ENCODE measurements at regions not wholly inside any gene's neighbourhood (a gene's known extent, or its start where the extent isn't known, plus 50 kb on each side); places are given as distances from the start of the nearest gene placed in this dataset.

DNA sequence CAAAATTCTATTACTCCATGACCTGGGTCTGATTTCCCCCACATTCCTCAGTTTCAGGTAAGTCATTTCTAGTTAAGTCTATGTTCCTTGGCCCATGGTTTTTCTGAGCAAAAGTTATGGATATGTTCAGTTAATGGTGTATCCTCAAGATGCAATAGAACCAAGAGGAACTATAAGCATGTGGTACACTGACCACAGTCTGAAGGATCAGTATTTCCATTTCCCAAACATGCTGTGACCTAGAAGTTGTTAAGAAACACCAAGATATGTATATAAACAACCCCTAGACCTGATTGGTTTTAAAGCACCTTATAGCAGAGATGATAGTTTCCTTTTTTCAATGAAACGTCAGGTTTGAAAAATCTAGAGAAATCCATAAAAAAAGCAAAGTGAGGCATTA lies 94.2 kb upstream of the ABCB5 start:
- Histone ChIP-seq H4K5ac (ENCODE audit: insufficient read length, low read depth, low read length) (no peak overlapping the region), H2AFZ (ENCODE audit: low read length) (no peak overlapping the region), H3K4ac (replicated peaks; ENCODE audit: insufficient read length, low read depth, low read length) (no peak overlapping the region), H2BK15ac (ENCODE audit: low read length) (no peak overlapping the region), H2BK12ac (ENCODE audit: low read depth, low read length) (no peak overlapping the region), H2BK120ac (replicated peaks; ENCODE audit: low read depth, low read length) (no peak overlapping the region), H3K9ac (replicated peaks in 1 of 4; ENCODE audit: extremely low read depth in 1 of 4, low read depth in 3 of 4, low read length in 3 of 4) (no peak overlapping the region), H3K4me2 (ENCODE audit: insufficient read depth in 1 of 2, low read depth in 2 of 2, low read length in 2 of 2) (no peak overlapping the region), H3K36me3 (ENCODE audit: control insufficient read depth in 2 of 4, insufficient read depth in 4 of 4, low read length in 3 of 4) (no peaks in the 10 kb centered on the region), H2AK5ac (ENCODE audit: low read depth, low read length) (no peak overlapping the region), H4K8ac (ENCODE audit: extremely low read depth, insufficient read depth, low read length) (no peak overlapping the region), H3K79me1 (ENCODE audit: low read depth, low read length) (no peaks in the 10 kb centered on the region), H3K23ac (ENCODE audit: insufficient read length) (no peak overlapping the region), H3K4me3 (ENCODE audit: extremely low read depth in 1 of 4, insufficient read depth in 2 of 4, low read depth in 3 of 4, low read length in 4 of 4) (no peak overlapping the region), H3K79me2 (ENCODE audit: control insufficient read depth in 1 of 2, insufficient read depth in 2 of 2, low read length in 2 of 2) (no peaks in the 10 kb centered on the region), H3K9me3 (ENCODE audit: insufficient read depth in 2 of 2, low read depth in 1 of 2, low read length in 1 of 2) (0 out of 4 replicates have a peak, but pooled peaks cover 0 to 3% of the 10 kb centered on the region in 2 experiments), H4K20me1 (replicated peaks in 1 of 2; ENCODE audit: control insufficient read depth in 1 of 2, insufficient read depth in 2 of 2, low read length in 2 of 2) (no peaks in the 10 kb centered on the region), H3K27ac (ENCODE audit: low read depth, low read length) (no peak overlapping the region), H3K27me3 (replicated peaks in 1 of 4; ENCODE audit: control insufficient read depth in 3 of 4, extremely low read depth in 1 of 4, insufficient read depth in 3 of 4, low read length in 3 of 4) (0 out of 7 replicates have a peak, but pooled peaks cover 0 to 2% (median 0%) of the 10 kb centered on the region in 4 experiments), H2BK20ac (ENCODE audit: low read length) (no peak overlapping the region), H3K18ac (ENCODE audit: extremely low read depth, low read length) (no peak overlapping the region), H3K14ac (ENCODE audit: insufficient read length) (no peak overlapping the region), H2BK5ac (ENCODE audit: low read depth, low read length) (no peak overlapping the region), H3K23me2 (ENCODE audit: low read depth, low read length) (no peaks in the 10 kb centered on the region), H4K91ac (replicated peaks; ENCODE audit: insufficient read length, low read length) (no peak overlapping the region), H3K56ac (replicated peaks; ENCODE audit: insufficient read length, low read depth, low read length) (no peak overlapping the region), H3K4me1 (replicated peaks in 1 of 4; ENCODE audit: control insufficient read depth in 3 of 4, insufficient read depth in 4 of 4, low read length in 3 of 4) (no peaks in the 10 kb centered on the region)
- FAIRE-seq (no peak), DNase-seq (ENCODE audit: low read depth in 1 of 2, low spot score in 2 of 2) (no peak)
- TF ChIP-seq EZH2 (IDR thresholded peaks at IDR 0.05; ENCODE audit: low read depth, low read length, severe bottlenecking) (no peak), SAP30 (IDR thresholded peaks at IDR 0.05; ENCODE audit: insufficient read depth, insufficient replicate concordance, low read length) (no peak)
- CTCF ChIA-PET (ENCODE audit: partially characterized antibody): interaction anchor here (1.1 kb wide), 1 partner anchor 26 kb away, joined by 3 read pairs; no protein-coding TSS in a partner anchor
- 81% methylated on average over 1 of the region's 1 CpG; no CpG with 5 or more reads in 1 of the 2 experiments for WGBS, 2 experiments (ENCODE audit: extremely low coverage in 1 of 2, insufficient coverage in 1 of 2, insufficient read length in 1 of 2, insufficient replicate concordance in 2 of 2, low coverage in 1 of 2, low lambda C conversion rate in 2 of 2, missing lambda C conversion rate in 1 of 2)
- POLR2A ChIA-PET (ENCODE audit: partially characterized antibody): no interaction called here

Data from H1 (cell line).